CD4-positive, alpha-beta T cell treated with Interleukin-6 for 4 hours (primary cell): ENCODE measurements at regions not wholly inside any gene's neighbourhood (a gene's known extent, or its start where the extent isn't known, plus 50 kb on each side); places are given as distances from the start of the nearest gene placed in this dataset.
"Not testable (repeated sequence)": the region's sequence is repeated elsewhere in the genome, so short reads cannot be mapped to it uniquely, and the experiment has no call there.

ENCODE experiments used
- DNase-seq: peaks from one replicate; pipeline ENCODE4 v3.0.0-alpha.2; 2020; ENCODE audit warnings: mixed read lengths

DNA sequence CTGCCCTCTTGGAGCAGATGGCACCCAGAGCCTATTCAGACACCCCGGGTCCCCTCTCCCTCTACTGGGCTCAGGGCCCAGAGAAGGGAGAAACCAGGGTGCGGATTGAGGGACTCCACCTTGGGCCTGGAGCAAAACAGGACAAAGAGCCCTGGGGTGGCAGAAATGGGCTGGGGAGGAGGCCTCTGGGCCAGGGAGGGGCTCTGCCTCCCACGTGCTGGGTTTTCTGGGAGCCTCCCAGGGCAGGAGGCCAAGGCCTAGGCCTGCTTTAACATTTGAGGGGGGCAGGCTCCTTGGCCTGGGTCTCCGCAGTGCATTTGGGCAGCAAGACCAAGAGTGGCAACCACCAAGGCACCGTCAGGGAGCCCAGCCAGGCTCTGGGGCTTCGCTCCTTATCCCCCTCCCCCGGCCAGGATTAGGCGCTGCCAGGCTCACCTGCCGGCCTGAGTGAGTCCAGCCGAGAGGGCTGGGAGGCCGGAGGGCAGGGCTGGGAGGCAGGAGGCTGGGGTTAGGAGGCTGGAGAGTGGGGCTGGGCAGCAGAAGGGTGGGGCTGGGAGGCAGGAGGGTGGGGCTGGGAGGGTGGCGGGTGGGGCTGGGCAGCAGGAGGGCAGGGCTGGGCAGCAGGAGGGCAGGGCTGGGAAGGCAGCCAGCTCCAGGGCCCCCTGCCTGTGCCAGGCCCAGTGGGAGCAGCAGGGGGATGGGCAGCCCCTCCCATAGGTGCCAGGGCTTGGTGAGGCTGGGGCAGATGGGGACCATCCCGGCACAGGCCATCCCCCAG is 101.8 kb upstream of the EIF5 start:
- no peak for DNase-seq

DNA sequence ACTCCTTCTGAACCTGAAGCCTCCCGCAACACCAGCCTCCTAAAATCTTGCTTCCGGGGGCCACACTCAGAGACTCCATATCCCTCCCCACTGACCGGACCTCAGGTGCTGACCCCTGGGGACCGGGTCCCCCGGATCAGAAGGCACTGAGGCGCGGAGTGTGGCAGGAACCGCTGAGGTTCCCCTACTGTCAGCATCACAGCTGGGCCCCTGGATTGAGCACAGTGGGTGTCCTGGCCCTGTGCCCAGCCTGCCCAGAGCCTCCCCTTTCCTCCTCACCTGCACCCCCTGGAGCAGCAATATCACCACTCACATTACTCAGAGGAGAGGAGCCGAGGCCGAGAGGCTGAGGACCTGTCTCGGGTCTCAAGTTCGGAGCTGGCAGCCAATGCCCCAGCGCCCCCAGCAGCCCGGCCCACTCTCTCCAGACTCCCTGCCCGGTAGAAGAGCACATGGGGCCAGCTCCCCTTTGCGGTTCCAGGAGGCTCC is 101.2 kb upstream of the EIF5 start:
- no peak for DNase-seq

DNA sequence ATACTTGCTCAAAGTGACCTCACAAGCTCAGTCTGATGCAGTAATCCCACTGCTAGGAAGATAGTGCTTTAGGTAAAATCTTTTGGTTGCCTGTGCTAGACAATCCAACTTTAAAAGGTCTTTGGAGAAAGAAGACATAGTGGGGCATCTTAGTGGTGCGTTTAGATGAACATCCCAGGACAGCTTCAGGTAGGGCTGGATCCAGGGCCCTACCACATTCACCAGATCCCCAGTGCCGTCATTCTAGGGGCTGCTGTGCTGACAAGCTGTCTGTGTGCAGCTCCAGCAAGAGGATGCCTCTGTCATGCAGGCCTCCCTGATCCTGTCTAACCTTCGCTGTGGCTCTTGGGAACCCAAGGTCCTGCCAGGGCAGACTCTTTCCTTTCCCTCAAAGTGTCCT is 100.7 kb upstream of the EIF5 start:
- no peak for DNase-seq

DNA sequence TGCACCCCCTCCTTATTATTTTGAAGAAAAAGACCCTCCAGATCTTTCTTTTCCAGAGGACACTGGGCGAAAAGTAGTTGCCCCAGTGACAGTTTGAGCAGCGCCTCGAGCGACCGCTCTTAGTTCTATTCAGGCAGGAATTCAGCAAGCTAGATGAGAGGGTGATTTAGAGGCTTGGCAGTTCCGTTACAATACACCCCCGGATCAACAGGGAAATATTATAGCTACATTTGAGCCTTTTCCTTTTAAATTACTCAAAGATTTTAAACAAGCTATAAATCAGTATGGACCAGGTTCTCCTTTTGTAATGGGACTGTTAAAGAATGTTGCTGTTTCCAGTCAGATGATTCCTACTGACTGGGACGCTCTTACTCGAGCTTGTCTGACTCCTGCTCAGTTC is 99.2 kb upstream of the EIF5 start:
- DNase-seq = not testable (repeated sequence)

DNA sequence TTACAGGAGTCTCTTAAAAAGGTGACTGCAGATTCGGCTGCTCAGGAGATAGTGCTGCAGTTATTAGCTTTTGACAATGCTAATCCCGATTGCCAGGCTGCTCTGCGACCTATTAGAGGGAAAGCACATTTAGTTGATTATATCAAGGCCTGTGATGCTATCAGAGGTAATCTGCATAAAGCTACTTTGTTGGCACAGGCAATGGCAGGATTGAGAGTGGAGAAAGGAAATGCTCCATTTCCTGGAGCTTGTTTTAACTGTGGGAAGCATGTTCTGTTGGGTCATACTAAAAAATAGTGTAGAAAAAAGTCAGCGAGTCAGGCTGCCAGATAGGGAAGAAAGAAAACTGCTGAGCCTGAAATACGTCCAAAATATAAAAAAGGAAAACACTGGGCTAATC is 98.5 kb upstream of the EIF5 start:
- not testable (repeated sequence) for DNase-seq

DNA sequence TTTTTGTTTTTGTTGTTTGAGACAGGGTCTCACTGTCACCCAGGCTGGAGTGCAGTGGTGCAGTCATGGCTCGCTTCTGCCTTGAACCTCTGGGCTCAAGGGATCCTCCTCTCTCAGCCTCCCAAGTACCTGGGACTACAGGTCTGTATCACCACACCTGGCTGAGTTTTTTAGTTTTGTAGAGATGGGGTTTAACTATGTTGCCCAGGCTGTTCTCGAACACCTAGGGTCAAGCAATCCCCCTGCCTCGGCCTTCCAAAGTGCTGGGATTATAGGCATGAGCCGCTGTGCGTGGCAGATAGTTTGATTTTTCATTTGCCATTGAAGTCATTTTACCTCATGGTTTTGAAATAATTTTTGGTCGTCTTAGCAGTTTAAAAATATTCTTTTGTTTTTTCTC is 94.3 kb upstream of the EIF5 start:
- no peak for DNase-seq

DNA sequence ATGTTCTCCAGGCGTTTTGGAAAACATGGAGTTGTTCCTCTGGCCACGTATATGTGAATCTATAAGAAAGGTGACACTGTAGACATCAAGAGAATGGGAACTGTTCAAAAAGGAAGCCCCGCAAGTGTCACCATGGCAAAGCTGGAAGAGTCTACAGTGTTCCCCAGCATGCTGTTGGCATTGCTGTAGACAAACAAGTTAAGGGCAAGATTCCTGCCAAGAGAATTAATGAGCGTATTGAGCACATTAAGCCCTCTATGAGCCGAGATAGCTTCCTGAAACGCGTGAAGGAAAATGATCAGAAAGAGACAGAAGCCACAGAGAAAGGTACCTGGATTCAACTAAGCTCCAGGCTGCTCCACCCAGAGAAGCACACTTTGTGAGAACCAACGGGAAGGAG is 92.5 kb upstream of the EIF5 start:
- DNase-seq = no peak

DNA sequence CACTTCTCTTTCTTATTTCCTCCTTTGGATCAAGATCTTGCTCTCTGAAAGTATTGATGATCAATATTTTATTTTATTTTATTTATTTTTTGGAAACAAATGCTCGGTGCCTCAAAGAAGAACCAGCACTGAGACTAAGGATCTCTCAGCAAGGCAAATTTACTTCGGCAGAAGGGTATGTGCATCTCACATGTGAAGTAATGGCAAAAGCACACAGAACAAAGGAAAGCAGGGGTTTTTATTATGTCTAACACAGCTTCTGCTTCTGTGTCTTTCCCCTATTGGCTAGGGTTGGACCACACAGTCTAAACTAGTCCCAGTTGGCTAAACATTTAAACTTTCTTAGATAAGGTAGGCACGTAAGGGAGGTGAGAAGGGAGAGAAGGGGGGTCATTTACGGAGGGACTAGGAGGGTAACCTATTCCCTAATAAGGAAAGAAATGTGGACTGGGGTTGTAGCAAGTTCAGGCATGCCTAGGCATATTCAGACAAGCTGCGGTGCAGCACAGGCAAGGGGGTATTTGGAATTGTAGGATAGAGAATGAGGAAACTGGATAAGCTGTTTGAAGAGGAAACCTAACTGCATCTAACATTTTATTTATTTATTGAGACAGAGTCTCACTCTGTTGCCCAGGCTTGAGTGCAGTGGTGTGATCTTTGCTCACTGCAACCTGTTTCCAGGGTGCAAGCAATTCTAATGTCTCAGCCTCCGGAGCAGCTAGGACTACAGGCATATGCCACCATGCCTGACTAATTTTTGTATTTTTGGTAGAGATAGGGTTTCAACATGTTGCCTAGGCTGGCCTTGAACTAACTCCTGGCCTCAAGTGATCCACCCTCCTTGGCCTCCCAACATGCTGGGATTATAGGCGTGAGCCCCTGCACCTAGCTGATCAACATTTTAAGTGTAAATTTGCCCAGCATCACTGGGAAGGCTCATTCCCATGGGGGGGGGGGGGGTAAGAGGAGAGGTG is 90.0 kb upstream of the EIF5 start:
- DNase-seq = no peak

DNA sequence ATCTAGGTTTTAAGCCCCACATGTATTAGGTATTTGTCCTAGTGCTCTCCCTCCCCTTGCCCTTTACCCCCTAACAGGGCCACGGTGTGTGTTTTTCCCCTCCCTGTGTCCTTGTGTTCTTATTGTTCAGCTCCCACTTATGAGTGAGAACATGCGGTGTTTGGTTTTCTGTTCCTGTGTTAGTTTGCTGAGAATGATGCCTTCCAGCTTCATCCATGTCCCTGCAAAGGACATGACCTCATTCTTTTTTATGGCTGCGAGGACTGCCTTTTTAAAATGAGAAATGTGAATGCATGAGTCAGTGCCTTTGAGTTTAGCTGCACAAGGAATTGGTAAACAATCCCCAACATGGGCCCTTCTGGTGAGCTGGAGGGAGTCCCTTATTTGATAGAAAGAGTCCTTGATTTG is 88.4 kb upstream of the EIF5 start:
- not testable (repeated sequence) for DNase-seq

DNA sequence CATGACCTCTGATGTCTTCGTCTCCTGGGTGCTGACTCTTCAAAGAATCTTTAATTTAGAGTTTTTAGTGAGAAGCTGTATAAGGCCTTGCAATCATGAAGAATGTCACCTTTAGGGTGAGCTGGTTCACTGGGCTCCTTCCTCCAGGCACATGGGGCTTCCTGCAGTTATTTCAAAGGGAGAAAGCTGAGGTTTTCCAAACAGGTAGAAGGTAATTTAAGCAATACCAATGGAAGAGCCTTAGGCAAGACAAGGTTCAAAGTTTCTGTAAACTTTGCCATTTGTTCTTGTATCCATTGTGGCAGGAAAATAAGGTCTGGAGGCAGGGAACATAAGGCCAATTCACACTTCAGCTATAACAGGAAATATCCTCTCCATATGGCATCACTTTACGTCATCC is 88.0 kb upstream of the EIF5 start:
- no peak for DNase-seq

DNA sequence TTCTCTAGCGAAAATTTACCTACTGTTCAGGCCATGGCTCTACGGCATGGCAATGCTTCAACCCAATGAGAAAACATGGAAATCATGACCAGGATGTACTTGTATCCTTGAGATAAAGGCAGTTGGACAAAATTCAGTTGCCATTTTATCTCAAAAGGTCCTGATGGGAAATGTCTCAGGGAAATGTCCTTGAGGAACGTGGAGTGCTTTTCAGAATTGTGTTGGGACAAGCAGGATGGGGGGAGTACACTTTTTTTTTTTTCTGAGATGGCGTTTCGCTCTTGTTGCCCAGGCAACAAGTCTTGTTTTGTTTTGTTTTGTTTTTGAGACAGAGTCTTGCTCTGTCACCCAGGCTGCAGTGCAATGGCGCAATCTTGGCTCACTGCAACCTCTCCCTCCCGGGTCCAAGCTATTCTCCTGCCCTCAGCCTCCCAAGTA is 86.8 kb upstream of the EIF5 start:
- DNase-seq = no peak

DNA sequence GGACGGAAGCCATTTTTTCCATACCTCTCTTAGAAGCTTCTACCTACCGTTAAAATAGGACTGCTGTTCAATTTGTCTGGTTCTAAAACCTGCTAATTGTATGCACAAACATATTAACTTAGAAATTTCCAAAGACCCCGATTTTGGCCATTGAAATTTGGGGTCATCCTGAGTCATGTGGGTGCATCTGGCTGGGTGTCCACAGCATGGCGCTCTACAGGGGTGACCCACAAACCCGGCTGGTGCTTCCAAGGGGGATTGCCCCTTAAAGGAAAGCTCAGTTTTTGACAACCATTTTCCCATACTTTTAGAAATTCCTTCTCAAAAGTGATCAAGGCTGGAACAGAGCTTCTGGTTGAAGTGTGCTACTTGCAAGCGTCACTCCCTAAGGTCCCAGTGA is 83.9 kb upstream of the EIF5 start:
- DNase-seq = no peak

DNA sequence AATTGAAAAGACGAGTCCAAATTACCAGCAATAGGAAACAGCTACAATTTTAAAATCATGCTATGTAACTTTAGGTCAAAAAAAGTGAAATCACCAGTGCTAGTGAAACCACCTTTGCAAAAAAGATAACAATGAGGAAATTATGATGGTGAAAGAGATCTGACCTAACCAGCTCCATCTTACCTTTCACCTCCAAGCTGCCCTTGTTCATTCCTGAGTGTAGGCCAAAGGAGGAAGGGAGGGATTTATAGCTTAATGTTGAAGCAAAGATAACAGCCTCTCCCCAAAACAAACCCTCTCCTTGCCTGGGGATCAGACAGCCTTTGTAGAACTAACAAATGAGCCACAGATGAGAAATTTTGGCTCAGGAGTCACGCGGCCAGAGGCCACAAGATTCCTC is 83.2 kb upstream of the EIF5 start:
- DNase-seq = no peak

DNA sequence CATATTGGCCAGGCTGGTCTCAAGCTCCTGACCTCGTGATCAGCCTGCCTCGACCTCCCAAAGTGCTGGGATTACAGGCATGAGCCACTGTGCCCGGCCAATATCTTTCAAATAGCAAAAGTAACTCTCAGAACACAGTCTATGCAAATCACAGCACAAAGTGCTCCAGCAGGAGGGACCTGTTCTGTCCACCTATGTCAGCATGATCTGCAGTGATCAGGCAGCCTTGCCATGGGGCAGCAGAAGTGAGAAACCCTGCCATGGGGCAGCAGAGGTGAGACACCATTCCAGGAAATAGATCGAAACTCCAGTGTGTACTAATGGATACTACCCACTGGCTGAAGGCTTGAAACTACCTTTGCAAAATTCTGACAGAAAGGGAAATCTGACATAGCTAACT is 78.5 kb upstream of the EIF5 start:
- no peak for DNase-seq

DNA sequence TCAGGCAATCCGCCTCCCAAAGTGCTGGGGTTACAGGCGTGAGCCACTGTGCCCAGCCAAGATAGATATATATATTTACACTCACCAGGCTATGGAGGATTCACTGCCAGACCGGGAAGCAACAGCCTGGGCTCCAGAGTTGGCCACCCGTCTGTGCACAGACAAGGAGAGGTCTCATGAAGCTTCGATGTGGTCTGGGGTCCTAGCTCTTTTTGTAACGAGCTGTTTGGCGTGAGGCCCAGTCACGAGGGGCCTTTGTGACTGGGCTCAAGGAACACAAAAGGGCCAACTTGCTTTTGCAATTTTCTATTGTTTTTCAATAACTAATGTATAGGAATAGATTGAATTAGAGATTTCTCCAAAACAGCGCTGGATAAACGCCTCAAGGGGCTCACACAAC is 77.6 kb upstream of the EIF5 start:
- no peak for DNase-seq

DNA sequence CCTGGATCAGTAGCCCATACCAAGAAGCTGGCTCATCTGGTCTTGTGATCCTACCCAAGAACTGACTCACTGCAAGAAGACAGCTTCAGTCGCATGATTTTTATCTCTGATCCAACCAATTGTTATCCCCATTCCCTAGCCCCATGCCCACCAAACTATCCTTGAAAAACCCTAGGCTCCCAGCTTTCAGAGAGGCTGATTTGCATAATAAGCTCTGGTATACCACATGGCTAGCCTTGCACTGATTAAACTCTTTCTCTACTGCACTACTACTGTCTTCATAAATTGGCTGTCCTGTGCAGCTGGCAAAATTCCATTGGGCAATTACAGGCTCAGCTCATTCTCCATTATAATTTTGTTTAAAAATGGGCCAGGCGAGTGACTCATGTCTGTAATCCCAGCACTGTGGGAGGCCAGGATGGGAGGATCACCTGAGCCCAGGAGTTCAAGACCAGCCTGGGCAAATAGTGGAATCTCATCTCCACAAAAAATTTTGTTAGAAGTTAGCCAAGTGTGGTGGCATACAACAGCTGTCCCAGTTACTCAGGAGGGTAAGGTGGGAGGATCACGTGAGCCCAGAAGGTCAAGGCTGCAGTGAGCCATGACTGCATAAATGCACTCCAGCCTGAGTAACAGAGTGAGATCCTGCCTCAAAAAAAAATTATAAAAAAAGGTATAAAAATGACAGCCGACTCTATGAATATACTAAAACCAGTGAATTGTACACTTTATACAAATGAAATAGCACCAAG is 76.7 kb upstream of the EIF5 start:
- DNase-seq = no peak

DNA sequence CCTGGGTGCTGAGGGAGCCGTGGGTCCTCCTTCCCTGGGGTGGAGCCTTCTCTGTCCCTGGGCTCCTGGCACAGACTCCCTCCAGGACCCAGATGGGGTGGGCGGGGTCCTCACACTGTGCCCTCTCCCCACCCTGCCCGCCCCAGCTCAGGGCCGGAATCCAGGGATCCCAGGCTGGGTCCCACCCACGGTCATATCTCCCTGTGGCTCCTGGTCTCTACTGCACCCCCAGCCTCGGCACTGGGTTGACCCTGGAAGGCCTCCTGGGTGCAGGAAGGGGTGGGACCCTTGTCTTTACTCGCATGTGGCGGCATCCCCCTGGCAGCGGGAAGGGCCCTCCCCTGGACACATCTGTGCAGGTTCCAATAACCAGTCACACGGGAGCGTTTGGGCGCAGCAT is 75.8 kb upstream of the EIF5 start:
- DNase-seq = no peak

DNA sequence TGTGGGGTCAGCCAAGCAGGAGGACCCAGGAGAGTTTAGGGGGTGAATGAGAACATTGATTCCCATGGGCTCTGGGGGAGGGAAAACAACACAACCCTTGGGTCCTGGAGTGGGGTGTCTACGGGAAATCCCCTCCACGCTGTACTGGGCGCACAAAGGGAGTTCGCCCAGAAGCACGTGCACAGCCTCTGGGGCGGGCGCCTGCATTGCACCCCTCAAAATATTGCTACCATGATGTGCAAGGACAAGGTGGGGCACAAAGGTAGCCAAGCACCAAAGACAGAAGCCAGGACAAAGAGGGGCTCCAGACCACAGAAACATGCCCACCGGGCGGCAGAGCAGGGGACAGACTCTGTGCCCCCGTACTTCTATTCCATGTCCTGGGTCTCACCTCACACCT is 74.9 kb upstream of the EIF5 start:
- DNase-seq = no peak

DNA sequence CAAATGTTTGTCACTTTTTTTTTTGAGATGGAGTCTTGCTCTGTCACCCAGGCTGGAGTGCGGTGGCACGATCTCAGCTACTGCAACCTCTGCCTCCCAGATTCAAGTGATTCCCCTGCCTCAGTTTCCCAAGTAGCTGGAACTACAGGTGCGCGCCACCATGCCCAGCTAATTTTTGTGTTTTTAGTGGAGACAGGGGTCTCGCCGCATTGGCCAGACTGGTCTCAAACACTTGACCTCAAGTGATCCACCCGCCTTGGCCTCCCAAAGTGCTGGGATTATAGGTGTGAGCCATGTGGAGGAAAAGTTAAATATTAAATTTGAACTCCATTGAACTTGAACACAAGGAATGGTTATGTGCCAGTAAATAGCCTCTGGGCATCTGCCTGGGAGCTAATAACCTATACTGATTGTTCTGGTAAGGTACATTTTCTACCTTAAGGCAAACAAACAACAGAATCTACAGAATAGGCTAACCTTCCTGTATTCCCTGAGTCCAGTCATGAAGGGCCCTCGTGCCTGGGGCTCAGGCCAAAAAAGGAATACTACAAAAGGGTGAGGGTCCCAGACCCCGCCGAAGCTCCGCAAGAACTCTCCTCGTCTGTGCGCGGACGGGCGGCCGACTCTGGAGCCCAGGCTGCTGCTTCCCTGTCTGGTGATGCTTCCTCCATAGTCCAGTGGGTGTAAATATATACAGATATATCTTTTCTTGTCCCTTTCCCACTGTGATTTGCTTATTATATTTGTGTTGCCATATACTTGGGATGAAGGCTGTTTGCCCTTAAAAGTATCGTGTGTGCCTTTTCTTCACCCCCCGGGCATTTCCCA is 74.0 kb upstream of the EIF5 start:
- DNase-seq = no peak

DNA sequence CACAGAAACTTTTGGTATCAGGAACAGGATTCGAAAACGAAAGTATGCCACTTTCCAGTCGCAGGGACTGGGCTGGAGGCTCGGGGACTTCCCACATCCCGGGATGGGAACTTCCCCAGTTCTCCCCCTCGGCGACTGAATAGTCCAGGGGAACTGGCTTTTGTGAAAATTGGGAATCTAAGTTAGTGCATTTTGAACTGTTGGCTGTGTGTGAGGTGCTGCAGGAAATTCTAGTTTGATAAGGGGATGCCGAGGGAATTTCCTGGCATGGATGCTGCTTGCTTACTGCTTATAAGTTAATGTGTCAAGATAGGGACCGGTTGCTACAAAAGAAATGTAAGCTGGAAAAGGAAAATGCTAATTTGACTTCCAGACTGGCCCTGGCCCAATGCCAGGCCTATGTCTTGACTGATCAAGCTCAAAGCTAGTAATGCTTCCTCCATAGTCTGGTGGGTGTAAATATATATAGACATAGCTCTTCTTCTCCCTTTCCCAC is 73.4 kb upstream of the EIF5 start:
- no peak for DNase-seq

DNA sequence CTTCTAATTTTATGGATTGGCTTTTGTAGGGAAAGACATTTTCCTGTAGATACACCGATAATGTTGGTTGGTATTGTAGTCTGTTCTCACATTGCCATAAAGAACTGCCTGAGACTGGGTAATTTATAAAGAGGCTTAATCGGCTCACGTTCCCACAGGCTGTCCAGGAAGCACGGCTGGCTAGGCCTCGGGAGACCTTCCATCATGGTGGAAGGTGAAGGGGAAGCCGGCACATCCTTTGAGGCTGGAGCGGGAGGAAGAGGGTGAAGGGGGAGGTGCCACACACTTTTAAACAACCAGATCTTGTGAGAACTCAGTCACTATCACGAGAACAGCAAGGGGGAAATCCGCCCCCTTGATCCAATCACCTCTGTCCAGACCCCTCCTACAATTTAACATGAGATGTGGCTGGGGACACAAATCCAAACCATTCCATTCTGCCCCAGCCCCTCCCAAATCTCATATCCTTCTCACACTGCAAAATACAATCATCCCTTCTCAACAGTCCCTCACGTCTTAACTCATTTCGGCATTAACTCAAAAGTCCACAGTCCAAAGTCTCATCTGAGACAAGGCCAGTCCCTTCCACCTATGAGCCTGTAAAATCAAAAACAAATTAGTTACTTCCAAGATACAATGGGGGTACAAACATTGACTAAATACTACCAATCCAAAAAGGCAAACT is 66.7 kb upstream of the EIF5 start:
- no peak for DNase-seq
